ENCODE measurements at regions not wholly inside any gene's neighbourhood (a gene's known extent, or its start where the extent isn't known, plus 50 kb on each side); places are given as distances from the start of the nearest gene placed in this dataset.

DNA sequence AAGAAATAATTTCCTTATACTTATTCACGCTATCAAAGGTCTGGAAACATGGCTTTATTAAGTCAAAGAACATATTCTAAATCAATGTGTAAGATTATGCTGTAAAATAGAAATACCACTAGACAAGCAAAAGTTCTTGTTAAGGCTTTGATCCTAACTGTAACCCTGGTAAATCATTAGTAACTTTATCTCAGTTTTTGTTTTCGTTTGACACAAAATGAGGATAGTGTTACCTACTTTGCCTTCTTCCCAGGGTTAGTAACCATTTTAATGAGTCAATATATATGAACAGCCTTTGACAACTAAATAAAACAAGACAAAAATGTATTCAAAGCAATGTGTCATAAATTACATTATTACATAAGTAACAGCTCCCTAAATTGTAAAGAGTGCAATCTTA is 1336.3 kb downstream of the FAM181B start:
- TF ChIP-seq NFRKB (IDR thresholded peaks at IDR 0.05) (no peak), FOXK2 (IDR thresholded peaks at IDR 0.05) (no peak), ARNT (IDR thresholded peaks at IDR 0.05) (no peak), SP1 (IDR thresholded peaks at IDR 0.05) (no peak), ELF4 (IDR thresholded peaks at IDR 0.05) (no peak), ZNF384 (IDR thresholded peaks at IDR 0.05) (no peak), BHLHE40 (IDR thresholded peaks at IDR 0.05; ENCODE audit: borderline replicate concordance) (no peak), FOXA1 (IDR thresholded peaks at IDR 0.05) (no peak)
